HepG2 (cell line): ENCODE measurements at regions not wholly inside any gene's neighbourhood (a gene's known extent, or its start where the extent isn't known, plus 50 kb on each side); places are given as distances from the start of the nearest gene placed in this dataset.
A peak's percentile ranks its signal among the peaks of the same experiment; 100 is the strongest.

Experiments
- ATAC-seq: fragments of 200-7000 bp; cut with Tn5 transposase; 3 replicates; pipeline ENCODE4 v1.9.1; 2020; ENCODE audit warnings: mild to moderate bottlenecking, moderate library complexity
- BruUV-seq: library from RNA; stranded (reverse); fragments of 400-500 nt; replicated peaks from 2 replicates; lab custom pipeline; 2021; lab: Mats Ljungman, UMichigan
- CTCF ChIA-PET: fragments of 300-600 bp; formaldehyde crosslinking; extraction: SDS; loops from one replicate; lab custom pipeline; 2021; ENCODE audit warnings: low total read pairs, inconsistent platforms, low intra/inter-chr PET ratio; lab: Yijun Ruan, JAX
- POLR2A ChIA-PET: fragments of 350-600 bp; sonication (Branson Sonifier 250); formaldehyde crosslinking; loops from one replicate; lab custom pipeline; 2020; ENCODE audit warnings: antibody characterized with exemption, inconsistent platforms; lab: Yijun Ruan, JAX
- DNase-seq: peaks from one replicate; pipeline ENCODE4 v3.0.0-alpha.2; 2015; ENCODE audit warnings: low spot score
- FAIRE-seq: peaks from 3 replicates; lab custom pipeline; 2011; peaks lifted over from hg19 to GRCh38; lab: Jason Lieb, UNC
- H2AFZ ChIP-seq: one replicate; pipeline ENCODE4 v1.6.1; 2011; ENCODE audit warnings: low read length, inconsistent platforms
- H3K27ac ChIP-seq: fragments of 300-600 bp; 3 replicates; pipeline ENCODE4 v1.8.0; 2011; ENCODE audit warnings: mixed run types, mild to moderate bottlenecking, mixed read lengths, low read length, inconsistent platforms; ENCODE audit not compliant: insufficient read depth; ENCODE audit errors: extremely low read length
- H3K27me3 ChIP-seq, 2 experiments: fragments of 200-600 bp in 1 of 2; 2 replicates in 1 of 2; 3 replicates in 1 of 2; pipeline versions ENCODE4 v1.6.0 to v1.8.0; 2011; ENCODE audit warnings: low read length in 2 of 2, mild to moderate bottlenecking in 2 of 2, moderate library complexity in 2 of 2, inconsistent platforms in 1 of 2; ENCODE audit not compliant: insufficient read depth in 2 of 2, control insufficient read depth in 1 of 2
- H3K36me3 ChIP-seq, 2 experiments: fragments of 200-600 bp in 1 of 2; replicated peaks in 1 of 2; 2 replicates in 1 of 2; 3 replicates in 1 of 2; pipeline versions ENCODE4 v1.5.1 to v1.8.0; 2011; ENCODE audit warnings: low read length in 2 of 2, inconsistent platforms in 1 of 2; ENCODE audit not compliant: insufficient read depth in 2 of 2, control insufficient read depth in 1 of 2
- H3K4me1 ChIP-seq: 2 replicates; pipeline ENCODE4 v1.5.1; 2012; ENCODE audit warnings: low read length, inconsistent platforms; ENCODE audit not compliant: insufficient read depth
- H3K4me2 ChIP-seq: 2 replicates; pipeline ENCODE4 v1.6.0; 2011; ENCODE audit warnings: low read depth, low read length, inconsistent platforms
- H3K4me3 ChIP-seq, 3 experiments: fragments of 200-600 bp in 1 of 3; sonication (generic), shearing (Covaris generic) in 1 of 3; replicated peaks in 1 of 3; 2 replicates each; pipeline ENCODE4 v1.5.1; 2011 to 2016; ENCODE audit warnings: low read length in 3 of 3, inconsistent platforms in 2 of 3, low read depth in 2 of 3, mild to moderate bottlenecking in 2 of 3, control low read depth in 1 of 3, mixed read lengths in 1 of 3; ENCODE audit not compliant: insufficient read depth in 1 of 3
- H3K79me2 ChIP-seq: one replicate; pipeline ENCODE4 v1.6.1; 2011; ENCODE audit warnings: low read length, inconsistent platforms; ENCODE audit not compliant: insufficient read depth
- H3K9ac ChIP-seq: 2 replicates; pipeline ENCODE4 v1.6.0; 2011; ENCODE audit warnings: mild to moderate bottlenecking, low read depth, low read length, inconsistent platforms; ENCODE audit not compliant: insufficient read depth
- H3K9me3 ChIP-seq: 2 replicates; pipeline ENCODE4 v1.5.1; 2012; ENCODE audit warnings: mild to moderate bottlenecking, low read length
- H4K20me1 ChIP-seq: 2 replicates; pipeline ENCODE4 v1.6.0; 2011; ENCODE audit warnings: inconsistent platforms, mild to moderate bottlenecking, low read length, moderate library complexity; ENCODE audit not compliant: insufficient read depth
- ATF4 ChIP-seq, 2 experiments: fragments of 450-650 bp in 1 of 2; sonication (generic) in 1 of 2; formaldehyde crosslinking; IDR thresholded peaks; 2 replicates each; pipeline versions ENCODE4 v1.5.0 to v1.8.0; 2020 to 2022; ENCODE audit warnings: mild to moderate bottlenecking in 1 of 2, missing genetic modification reagents in 1 of 2
- GLI4 ChIP-seq: sonication (generic); formaldehyde crosslinking; IDR thresholded peaks from 2 replicates; pipeline ENCODE4 v1.5.1; 2020; ENCODE audit warnings: missing genetic modification reagents, mild to moderate bottlenecking, moderate library complexity, borderline replicate concordance
- IRF2 ChIP-seq: IDR thresholded peaks from 2 replicates; pipeline ENCODE4 v1.6.1; 2018; ENCODE audit warnings: missing genetic modification reagents, missing compliant biosample characterization
- KAT8 ChIP-seq: IDR thresholded peaks from 2 replicates; pipeline ENCODE4 v1.6.1; 2016; ENCODE audit warnings: missing genetic modification reagents, missing compliant biosample characterization
- MIER3 ChIP-seq: IDR thresholded peaks from 2 replicates; pipeline ENCODE4 v1.6.1; 2016; ENCODE audit warnings: missing compliant biosample characterization, borderline replicate concordance
- NCOA1 ChIP-seq: sonication (generic); formaldehyde crosslinking; IDR thresholded peaks from 2 replicates; pipeline ENCODE4 v1.9.0; 2021; ENCODE audit warnings: missing genetic modification reagents
- NFATC3 ChIP-seq: sonication (generic); formaldehyde crosslinking; IDR thresholded peaks from 2 replicates; pipeline ENCODE4 v1.5.1; 2020; ENCODE audit warnings: mild to moderate bottlenecking, missing genetic modification reagents
- NR2C2 ChIP-seq: sonication (generic); formaldehyde crosslinking; IDR thresholded peaks from 2 replicates; pipeline ENCODE4 v1.4.0; 2020; ENCODE audit warnings: missing genetic modification reagents, mild to moderate bottlenecking, moderate library complexity, borderline replicate concordance
- SALL1 ChIP-seq: sonication (generic); formaldehyde crosslinking; IDR thresholded peaks from 2 replicates; pipeline ENCODE4 v1.8.0; 2022; ENCODE audit warnings: mild to moderate bottlenecking, missing genetic modification reagents
- ZNF205 ChIP-seq: IDR thresholded peaks from 2 replicates; pipeline ENCODE4 v1.6.1; 2018; ENCODE audit warnings: missing biosample characterization, missing genetic modification reagents
- ZNF224 ChIP-seq: sonication (generic); formaldehyde crosslinking; IDR thresholded peaks from 2 replicates; pipeline ENCODE4 v1.5.0; 2020; ENCODE audit warnings: mild to moderate bottlenecking, missing genetic modification reagents
- ZNF225 ChIP-seq: sonication (generic); formaldehyde crosslinking; IDR thresholded peaks from 2 replicates; pipeline ENCODE4 v1.4.0; 2020; ENCODE audit warnings: mild to moderate bottlenecking, missing genetic modification reagents
- ZNF460 ChIP-seq: sonication (generic); formaldehyde crosslinking; IDR thresholded peaks from 2 replicates; pipeline ENCODE4 v1.5.1; 2020; ENCODE audit warnings: missing genetic modification reagents, mild to moderate bottlenecking, borderline replicate concordance
- ZNF510 ChIP-seq: sonication (generic); formaldehyde crosslinking; IDR thresholded peaks from 2 replicates; pipeline ENCODE4 v1.4.0; 2020; ENCODE audit warnings: low read depth, mild to moderate bottlenecking, missing genetic modification reagents
- ZNF570 ChIP-seq: sonication (generic); formaldehyde crosslinking; IDR thresholded peaks from 2 replicates; pipeline ENCODE4 v1.4.0; 2020; ENCODE audit warnings: mild to moderate bottlenecking, missing genetic modification reagents, borderline replicate concordance
- ZNF7 ChIP-seq: IDR thresholded peaks from 2 replicates; pipeline ENCODE4 v1.6.1; 2016; ENCODE audit warnings: missing biosample characterization, missing genetic modification reagents
- ZNF709 ChIP-seq: sonication (generic); formaldehyde crosslinking; IDR thresholded peaks from 2 replicates; pipeline ENCODE4 v1.5.0; 2020; ENCODE audit warnings: mild to moderate bottlenecking, missing genetic modification reagents
- ZNF777 ChIP-seq: sonication (generic); formaldehyde crosslinking; IDR thresholded peaks from 2 replicates; pipeline ENCODE4 v1.4.0; 2020; ENCODE audit warnings: missing genetic modification reagents
- WGBS: methylation state at CpG from one replicate; pipeline ENCODE4 v1.1.6; 2017; ENCODE audit warnings: low lambda C conversion rate; 5-methylcytosine and 5-hydroxymethylcytosine counted together
- in situ Hi-C: cut with HindIII; loops from 2 replicates; pipeline ENCODE4 v1.10.0; 2017; ENCODE audit warnings: low pct_unique_long_range_greater_than_20kb; ENCODE audit not compliant: extremely low pct_ligation_motif_present
- intact Hi-C: fragments of 100-400 bp; cut with micrococcal nuclease; formaldehyde crosslinking; loops from one replicate; pipeline ENCODE4 v1.10.0; 2022; ENCODE audit not compliant: unreplicated experiment

- Histone ChIP-seq H3K9ac (no peak overlapping the region), H4K20me1 (no peaks in the 10 kb centered on the region), H3K36me3 (no peaks in the 10 kb centered on the region), H3K79me2 (no peaks in the 10 kb centered on the region), H3K9me3 (no peaks in the 10 kb centered on the region), H3K27ac (no peak overlapping the region), H3K4me3 (no peak overlapping the region), H2AFZ (no peak overlapping the region), H3K4me1 (peaks cover 44% of the 10 kb centered on the region), H3K27me3 (no peaks in the 10 kb centered on the region), H3K4me2 (0 out of 2 replicates have a peak overlapping the region, but pooled peaks have one; percentile 98)
- WGBS = 17% methylated on average over 1 of the region's 1 CpG
- TF ChIP-seq ZNF460 (CRISPR knock-in tag) (no peak), ZNF709 (CRISPR knock-in tag) (no peak), ZNF570 (CRISPR knock-in tag) (no peak), ATF4 (CRISPR knock-in tag; IDR thresholded peaks at IDR 0.05) (no peak)
- no TSS peak for BruUV-seq
- ATAC-seq (no peak), FAIRE-seq (no peak), DNase-seq (no peak)
- ChIA-PET CTCF (no interaction called here), POLR2A (no interaction called here)
- in situ Hi-C loops (loop anchor here (5.0 kb wide), 1 partner anchor 127 kb away; no protein-coding TSS in a partner anchor), intact Hi-C loops (no loop called here)
Measured at GRCh38 chr5:99034336-99034735, 105.5 kb upstream of the CHD1 start.

- H2AFZ ChIP-seq = peak overlapping the region; percentile 99
- peak overlapping the region; percentile 98 for H3K4me2 ChIP-seq
- intact Hi-C loops (no loop called here), in situ Hi-C loops (loop anchor here (5.0 kb wide), 1 partner anchor 126 kb away; no protein-coding TSS in a partner anchor)
- no peaks in the 10 kb centered on the region for H3K36me3 ChIP-seq
- peak overlapping the region; percentile 50 to 69 (median 63) for H3K4me3 ChIP-seq
- ATAC-seq (peak; percentile 59), FAIRE-seq (no peak), DNase-seq (no peak)
- H3K27me3 ChIP-seq = no peaks in the 10 kb centered on the region
- no peak overlapping the region for H3K27ac ChIP-seq
- ChIA-PET CTCF (interaction anchor here (1.3 to 3.7 kb wide), 2 partner anchors 125 to 127 kb away, joined by 4 to 66 read pairs; no protein-coding TSS in a partner anchor), POLR2A (interaction anchor here (1.0 kb wide), 1 partner anchor 70 kb away, joined by 3 read pairs; no protein-coding TSS in a partner anchor)
- H3K79me2 ChIP-seq = no peaks in the 10 kb centered on the region
- peaks cover 39% of the 10 kb centered on the region for H3K4me1 ChIP-seq
- H3K9ac ChIP-seq = peak overlapping the region; percentile 64
- H4K20me1 ChIP-seq = no peaks in the 10 kb centered on the region
- no peaks in the 10 kb centered on the region for H3K9me3 ChIP-seq
- BruUV-seq = no TSS peak
- 3% methylated on average over 5 of the region's 5 CpGs for WGBS
- TF ChIP-seq NR2C2 = peak; percentile 46; the same call in 1 of the 2 replicates
- no peak for TF ChIP-seq SALL1
- no peak for TF ChIP-seq ZNF224 (CRISPR knock-in tag)
- TF ChIP-seq GLI4 (CRISPR knock-in tag) = 0 out of 2 replicates have a peak, but pooled peaks have one; percentile 10
- peak; percentile 65; the same call in 1 of the 2 replicates for TF ChIP-seq ZNF7 (CRISPR knock-in tag)
- 0 out of 2 replicates have a peak, but pooled peaks have one; percentile 8 for TF ChIP-seq KAT8
- 0 out of 2 replicates have a peak, but pooled peaks have one; percentile 33 for TF ChIP-seq NCOA1 (CRISPR knock-in tag)
- TF ChIP-seq ZNF777 (CRISPR knock-in tag) = no peak
- TF ChIP-seq MIER3 (CRISPR knock-in tag) = no peak
- TF ChIP-seq NFATC3 (CRISPR knock-in tag) = no peak
- no peak for TF ChIP-seq ZNF510 (CRISPR knock-in tag)
- TF ChIP-seq ZNF460 (CRISPR knock-in tag) = no peak
- no peak for TF ChIP-seq ZNF205
- TF ChIP-seq IRF2 (CRISPR knock-in tag) = 0 out of 2 replicates have a peak, but pooled peaks have one; percentile 54
- TF ChIP-seq ZNF225 = no peak
Measured at GRCh38 chr5:99033014-99033900, 104.5 kb upstream of the CHD1 start.
